H7 (cell line): ENCODE measurements at regions not wholly inside any gene's neighbourhood (a gene's known extent, or its start where the extent isn't known, plus 50 kb on each side); places are given as distances from the start of the nearest gene placed in this dataset.

Experiments used
- DNase-seq: peaks from one replicate; pipeline ENCODE4 v3.0.0; 2012
- H3K27me3 ChIP-seq: 2 replicates; pipeline ENCODE4 v1.6.0; 2011; ENCODE audit warnings: mild to moderate bottlenecking, low read length; ENCODE audit not compliant: control insufficient read depth, insufficient read depth
- H3K36me3 ChIP-seq: replicated peaks from 2 replicates; pipeline ENCODE4 v1.5.1; 2011; ENCODE audit warnings: low read length; ENCODE audit not compliant: control insufficient read depth, insufficient read depth
- H3K4me3 ChIP-seq: 2 replicates; pipeline ENCODE4 v1.5.1; 2011; ENCODE audit warnings: low read depth, mild to moderate bottlenecking, control low read depth, low read length, moderate library complexity; ENCODE audit not compliant: insufficient read depth

- no peak for DNase-seq
- no peak overlapping the region for H3K4me3 ChIP-seq
- no peaks in the 10 kb centered on the region for H3K36me3 ChIP-seq
- H3K27me3 ChIP-seq = no peaks in the 10 kb centered on the region
Measured at GRCh38 chr10:118107040-118107439, 60.3 kb upstream of the RAB11FIP2 start.

GRCh38 chr10:118106426-118106825 lies 59.7 kb upstream of the RAB11FIP2 start:
- Histone ChIP-seq H3K4me3 (no peak overlapping the region), H3K27me3 (no peaks in the 10 kb centered on the region), H3K36me3 (no peaks in the 10 kb centered on the region)
- DNase-seq = no peak

GRCh38 chr10:118102121-118102520 lies 55.4 kb upstream of the RAB11FIP2 start:
- no peaks in the 10 kb centered on the region for H3K36me3 ChIP-seq
- no peak for DNase-seq
- H3K27me3 ChIP-seq = no peaks in the 10 kb centered on the region
- H3K4me3 ChIP-seq = no peak overlapping the region

- Histone ChIP-seq H3K4me3 (no peak overlapping the region), H3K36me3 (no peaks in the 10 kb centered on the region), H3K27me3 (no peaks in the 10 kb centered on the region)
- DNase-seq = no peak
Measured at GRCh38 chr10:118101501-118101900, 54.8 kb upstream of the RAB11FIP2 start.
